CD4-positive, alpha-beta T cell (primary cell): ENCODE measurements at regions not wholly inside any gene's neighbourhood (a gene's known extent, or its start where the extent isn't known, plus 50 kb on each side); places are given as distances from the start of the nearest gene placed in this dataset.
"Not testable (repeated sequence)": the region's sequence is repeated elsewhere in the genome, so short reads cannot be mapped to it uniquely, and the experiment has no call there.

ENCODE experiments used
- ATAC-seq: fragments of 200-7000 bp; cut with Tn5 transposase; one replicate; pipeline ENCODE4 v1.10.0; 2022; ENCODE audit warnings: mild to moderate bottlenecking; ENCODE audit not compliant: poor library complexity
- CTCF ChIA-PET: fragments of 350-600 bp; sonication (Branson Sonifier 250); formaldehyde crosslinking; loops from one replicate; lab custom pipeline; 2021; ENCODE audit warnings: antibody characterized with exemption, inconsistent platforms; lab: Charles Lee
- POLR2A ChIA-PET: fragments of 350-600 bp; sonication (Branson Sonifier 250); formaldehyde crosslinking; loops from one replicate; lab custom pipeline; 2021; ENCODE audit warnings: antibody characterized with exemption, inconsistent platforms; lab: Charles Lee
- DNase-seq, 14 experiments: peaks; one replicate each; pipeline ENCODE4 v3.0.0-alpha.2; 2013 to 2020; ENCODE audit warnings: mixed read lengths in 2 of 14
- H3K27ac ChIP-seq, 2 donors: one replicate each; pipeline versions ENCODE4 v1.5.1 to v1.7.0; 2013; ENCODE audit warnings: low read length in 2 of 2, low read depth in 1 of 2, mild to moderate bottlenecking in 1 of 2
- H3K27me3 ChIP-seq, 2 experiments: 1 replicate in 1 of 2; 2 replicates in 1 of 2; pipeline versions ENCODE4 v1.6.1 to v1.7.0; 2013; ENCODE audit warnings: low read length in 2 of 2, control low read depth in 1 of 2, mild to moderate bottlenecking in 1 of 2, moderate library complexity in 1 of 2; ENCODE audit not compliant: insufficient read depth in 2 of 2, control insufficient read depth in 1 of 2
- H3K36me3 ChIP-seq: one replicate; pipeline ENCODE4 v1.6.1; 2013; ENCODE audit warnings: low read length, control low read depth; ENCODE audit not compliant: insufficient read depth
- H3K4me1 ChIP-seq: one replicate; pipeline ENCODE4 v1.6.1; 2013; ENCODE audit warnings: low read length, control low read depth; ENCODE audit not compliant: insufficient read depth
- H3K4me3 ChIP-seq: one replicate; pipeline ENCODE4 v1.5.1; 2013; ENCODE audit warnings: mild to moderate bottlenecking, low read length, moderate library complexity
- H3K9me3 ChIP-seq, 2 experiments: 1 replicate in 1 of 2; 2 replicates in 1 of 2; pipeline versions ENCODE4 v1.6.1 to v1.7.0; 2013; ENCODE audit warnings: low read length in 2 of 2, mild to moderate bottlenecking in 2 of 2, control low read depth in 1 of 2, moderate library complexity in 1 of 2; ENCODE audit not compliant: control insufficient read depth in 1 of 2, insufficient read depth in 1 of 2
- H3K27ac Mint-ChIP-seq: one replicate; pipeline ENCODE4 v1.8.0; 2020; ENCODE audit warnings: mixed read lengths
- H3K27me3 Mint-ChIP-seq: one replicate; pipeline ENCODE4 v1.8.0; 2021; ENCODE audit warnings: mixed read lengths
- H3K36me3 Mint-ChIP-seq: one replicate; pipeline ENCODE4 v1.8.0; 2021; ENCODE audit warnings: low read depth, mixed read lengths
- H3K4me1 Mint-ChIP-seq: one replicate; pipeline ENCODE4 v1.8.0; 2021; ENCODE audit warnings: low read depth, mixed read lengths
- H3K4me3 Mint-ChIP-seq: one replicate; pipeline ENCODE4 v1.8.0; 2020; ENCODE audit warnings: mild to moderate bottlenecking, mixed read lengths
- H3K9me3 Mint-ChIP-seq: one replicate; pipeline ENCODE4 v1.8.0; 2020; ENCODE audit warnings: mixed read lengths
- CTCF ChIP-seq: fragments of 200-600 bp; IDR thresholded peaks from one replicate; pipeline ENCODE4 v1.8.0; 2022; ENCODE audit warnings: antibody characterized with exemption, mild to moderate bottlenecking
- intact Hi-C, 2 experiments: fragments of 100-400 bp; cut with DNase I in 1 of 2; cut with micrococcal nuclease in 1 of 2; formaldehyde crosslinking; loops; one replicate each; pipeline versions ENCODE4 v1.15.1 to v1.9.0; 2023 to 2025; cut with DNase I, micrococcal nuclease

- DNase-seq = no peak
- peaks cover 0 to 8% of the 10 kb centered on the region in 2 experiments for H3K27me3 ChIP-seq
- Mint-ChIP-seq H3K27ac (no peak overlapping the region), H3K4me1 (no peaks in the 10 kb centered on the region), H3K27me3 (peaks cover 31% of the 10 kb centered on the region), H3K4me3 (no peak overlapping the region), H3K36me3 (no peaks in the 10 kb centered on the region), H3K9me3 (no peaks in the 10 kb centered on the region)
- no peaks in the 10 kb centered on the region for H3K36me3 ChIP-seq
- ATAC-seq = no peak
- intact Hi-C loops = loop anchor here (5.0 kb wide), 2 partner anchors 80 to 925 kb away; partner anchors contain the start of gene FAM204A (in 1 of the 2)
- no peak for TF ChIP-seq CTCF
- POLR2A ChIA-PET = no interaction called here
- no peaks in the 10 kb centered on the region for H3K9me3 ChIP-seq
- H3K27ac ChIP-seq = no peak overlapping the region
- CTCF ChIA-PET = interaction anchor here (0.9 kb wide), 1 partner anchor 81 kb away, joined by 3 read pairs; no protein-coding TSS in a partner anchor
- H3K4me1 ChIP-seq = peaks cover 3% of the 10 kb centered on the region
- H3K4me3 ChIP-seq = no peak overlapping the region
Measured at GRCh38 chr10:118422241-118422640, 80.1 kb upstream of the FAM204A start.

GRCh38 chr10:118420049-118420448, 77.9 kb upstream of the FAM204A start:
- H3K4me3 ChIP-seq, H3K27ac Mint-ChIP-seq, H3K27me3 ChIP-seq, POLR2A ChIA-PET, H3K9me3 ChIP-seq, H3K27ac ChIP-seq, H3K4me1 Mint-ChIP-seq, H3K4me3 Mint-ChIP-seq, H3K4me1 ChIP-seq, DNase-seq, H3K36me3 ChIP-seq, ATAC-seq, H3K9me3 Mint-ChIP-seq, H3K36me3 Mint-ChIP-seq, CTCF ChIA-PET: not testable (repeated sequence)
- intact Hi-C loops = loop anchor here (5.0 kb wide), 2 partner anchors 78 to 923 kb away; partner anchors contain the start of gene FAM204A (in 1 of the 2)
- H3K27me3 Mint-ChIP-seq = peaks cover 30% of the 10 kb centered on the region

- H3K4me1 Mint-ChIP-seq = no peaks in the 10 kb centered on the region
- intact Hi-C loops = no loop called here
- TF ChIP-seq CTCF = no peak
- H3K4me3 Mint-ChIP-seq = no peak overlapping the region
- no peaks in the 10 kb centered on the region for H3K36me3 ChIP-seq
- H3K27ac ChIP-seq = no peak overlapping the region
- H3K9me3 ChIP-seq = no peaks in the 10 kb centered on the region
- H3K4me3 ChIP-seq = no peak overlapping the region
- no peak overlapping the region for H3K27ac Mint-ChIP-seq
- ChIA-PET CTCF (interaction anchor here (0.6 kb wide), 1 partner anchor 365 kb away, joined by 3 read pairs; no protein-coding TSS in a partner anchor), POLR2A (interaction anchor here (0.6 kb wide), 1 partner anchor 1016 kb away, joined by 3 read pairs; no protein-coding TSS in a partner anchor)
- H3K27me3 Mint-ChIP-seq = peaks cover 52% of the 10 kb centered on the region
- no peaks in the 10 kb centered on the region for H3K4me1 ChIP-seq
- H3K27me3 ChIP-seq = peaks cover 4 to 6% of the 10 kb centered on the region in 2 experiments
- DNase-seq (no peak), ATAC-seq (no peak)
- H3K9me3 Mint-ChIP-seq = no peaks in the 10 kb centered on the region
- no peaks in the 10 kb centered on the region for H3K36me3 Mint-ChIP-seq
Measured at GRCh38 chr10:118412932-118413331, 70.8 kb upstream of the FAM204A start.
